A549 (cell line): ENCODE measurements at regions not wholly inside any gene's neighbourhood (a gene's known extent, or its start where the extent isn't known, plus 50 kb on each side); places are given as distances from the start of the nearest gene placed in this dataset.

Source experiments
- ATAC-seq, 2 experiments: fragments of 200-7000 bp in 1 of 2; fragments of >200 bp in 1 of 2; cut with Nextera tagmentation in 1 of 2; cut with Tn5 transposase in 1 of 2; 3 replicates each; pipeline versions ENCODE4 v1.8.0 to v1.9.1; 2018 to 2020; ENCODE audit warnings: mild to moderate bottlenecking in 1 of 2, moderate library complexity in 1 of 2
- CTCF ChIA-PET: fragments of 300-600 bp; sonication (Branson Sonifier 250); formaldehyde crosslinking; extraction: SDS; loops from one replicate; lab custom pipeline; 2021; ENCODE audit warnings: antibody characterized with exemption, inconsistent platforms; lab: Yijun Ruan, JAX
- POLR2A ChIA-PET: fragments of 350-600 bp; formaldehyde crosslinking; extraction: SDS; loops from one replicate; lab custom pipeline; 2021; ENCODE audit warnings: antibody characterized with exemption, inconsistent platforms; lab: Yijun Ruan, JAX
- DNase-seq, 2 experiments: peaks; one replicate each; pipeline versions ENCODE4 v3.0.0 to v3.0.0-alpha.2; 2011 to 2016; ENCODE audit warnings: low read depth in 1 of 2, low spot score in 1 of 2
- FAIRE-seq: peaks from 2 replicates; lab custom pipeline; 2011; peaks lifted over from hg19 to GRCh38; lab: Jason Lieb, UNC
- H3K27ac ChIP-seq, 2 experiments: fragments of >200 bp; sonication (Bioruptor Twin); formaldehyde crosslinking; 3 replicates each; pipeline ENCODE4 v1.5.1; 2016 to 2017
- H3K4me1 ChIP-seq: fragments of >200 bp; sonication (Bioruptor Twin); formaldehyde crosslinking; 3 replicates; pipeline ENCODE4 v1.6.1; 2016
- H3K4me2 ChIP-seq: fragments of >200 bp; sonication (Bioruptor Twin); formaldehyde crosslinking; 3 replicates; pipeline ENCODE4 v1.6.1; 2016
- H3K4me3 ChIP-seq: fragments of >200 bp; sonication (Bioruptor Twin); formaldehyde crosslinking; 3 replicates; pipeline ENCODE4 v1.5.1; 2016
- H3K9me3 ChIP-seq: fragments of >200 bp; sonication (Bioruptor Twin); formaldehyde crosslinking; 3 replicates; pipeline ENCODE4 v1.6.1; 2016
- CBX2 ChIP-seq: fragments of 200-600 bp; sonication (generic); IDR thresholded peaks from 2 replicates; pipeline ENCODE4 v1.6.1; 2016; ENCODE audit warnings: low read depth, mild to moderate bottlenecking, borderline replicate concordance
- EHMT2 ChIP-seq: fragments of 200-600 bp; sonication (generic); IDR thresholded peaks from 2 replicates; pipeline ENCODE4 v1.6.1; 2016; ENCODE audit warnings: antibody characterized with exemption, low read depth, mild to moderate bottlenecking, moderate library complexity
- FOSB ChIP-seq: fragments of 250-450 bp; sonication (Bioruptor Pico); IDR thresholded peaks from 2 replicates; pipeline ENCODE4 v1.5.0; 2020; ENCODE audit warnings: mild to moderate bottlenecking, moderate library complexity
- FOSL2 ChIP-seq, 2 experiments: fragments of 450-650 bp in 1 of 2; fragments of >200 bp in 1 of 2; sonication (Bioruptor Twin) in 1 of 2; formaldehyde crosslinking; IDR thresholded peaks; 2 replicates each; pipeline versions ENCODE4 v1.5.0 to v1.6.1; 2016 to 2020; ENCODE audit warnings: mild to moderate bottlenecking in 1 of 2, moderate library complexity in 1 of 2
- GATA3 ChIP-seq: IDR thresholded peaks from 2 replicates; pipeline ENCODE4 v1.6.1; 2012; ENCODE audit warnings: borderline replicate concordance
- HDAC2 ChIP-seq: fragments of 200-600 bp; sonication (generic); IDR thresholded peaks from 2 replicates; pipeline ENCODE4 v1.6.1; 2016
- HOXB5 ChIP-seq: fragments of 250-450 bp; sonication (Bioruptor Pico); IDR thresholded peaks from 2 replicates; pipeline ENCODE4 v1.5.0; 2020; ENCODE audit warnings: mild to moderate bottlenecking, moderate library complexity
- MYC ChIP-seq: IDR thresholded peaks from 2 replicates; pipeline ENCODE4 v1.6.1; 2012; ENCODE audit warnings: mild to moderate bottlenecking, inconsistent platforms, low read length, improper control_type of control experiment, borderline replicate concordance
- NPAS2 ChIP-seq: fragments of 250-450 bp; sonication (Bioruptor Pico); IDR thresholded peaks from 2 replicates; pipeline ENCODE4 v1.8.0; 2022; ENCODE audit warnings: mild to moderate bottlenecking, moderate library complexity, borderline replicate concordance
- POLR2AphosphoS2 ChIP-seq: conservative IDR thresholded peaks from 2 replicates; pipeline ENCODE4 v1.6.1; 2012; ENCODE audit warnings: low read length, improper control_type of control experiment, inconsistent platforms
- RAD21 ChIP-seq, 2 experiments: fragments of >200 bp in 1 of 2; sonication (Bioruptor Twin) in 1 of 2; formaldehyde crosslinking in 1 of 2; IDR thresholded peaks in 1 of 2; conservative IDR thresholded peaks in 1 of 2; 2 replicates in 1 of 2; 3 replicates in 1 of 2; pipeline ENCODE4 v1.6.1; 2012 to 2018; ENCODE audit warnings: inconsistent platforms in 1 of 2
- RARB ChIP-seq: fragments of 250-450 bp; sonication (Bioruptor Pico); IDR thresholded peaks from 2 replicates; pipeline ENCODE4 v1.8.0; 2021; ENCODE audit warnings: mild to moderate bottlenecking, moderate library complexity
- RFX5 ChIP-seq: fragments of 450-650 bp; IDR thresholded peaks from 2 replicates; pipeline ENCODE4 v1.7.1; 2014; ENCODE audit warnings: antibody characterized with exemption, mild to moderate bottlenecking, moderate library complexity
- SMC3 ChIP-seq: fragments of >200 bp; sonication (Bioruptor Twin); formaldehyde crosslinking; IDR thresholded peaks from 3 replicates; pipeline ENCODE4 v1.6.1; 2018; ENCODE audit warnings: inconsistent platforms
- TFCP2L1 ChIP-seq: fragments of 250-450 bp; sonication (Bioruptor Pico); IDR thresholded peaks from 2 replicates; pipeline ENCODE4 v1.5.0; 2021; ENCODE audit warnings: mild to moderate bottlenecking
- ZSCAN20 ChIP-seq: fragments of 250-450 bp; sonication (Bioruptor Pico); IDR thresholded peaks from 2 replicates; pipeline ENCODE4 v1.8.0; 2022; ENCODE audit warnings: mild to moderate bottlenecking, moderate library complexity
- WGBS: methylation state at CpG from one replicate; pipeline ENCODE4 v1.1.6; 2017; ENCODE audit errors: missing lambda C conversion rate; 5-methylcytosine and 5-hydroxymethylcytosine counted together
- TF ChIP-seq, protein P1 (sequence below): fragments of 250-450 bp; sonication (Bioruptor Pico); IDR thresholded peaks from 2 replicates; pipeline ENCODE4 v1.5.0; 2020; ENCODE audit warnings: low read depth, mild to moderate bottlenecking, moderate library complexity
- TF ChIP-seq, protein P2 (sequence below): fragments of >200 bp; sonication (Bioruptor Twin); formaldehyde crosslinking; IDR thresholded peaks from 3 replicates; pipeline ENCODE4 v1.5.1; 2016
- TF ChIP-seq, protein P3 (sequence below): fragments of 450-650 bp; IDR thresholded peaks from 2 replicates; pipeline ENCODE4 v1.6.1; 2014; ENCODE audit warnings: antibody characterized with exemption
- TF ChIP-seq, protein P4 (sequence below): IDR thresholded peaks from 2 replicates; pipeline ENCODE4 v1.6.1; 2012

DNA sequence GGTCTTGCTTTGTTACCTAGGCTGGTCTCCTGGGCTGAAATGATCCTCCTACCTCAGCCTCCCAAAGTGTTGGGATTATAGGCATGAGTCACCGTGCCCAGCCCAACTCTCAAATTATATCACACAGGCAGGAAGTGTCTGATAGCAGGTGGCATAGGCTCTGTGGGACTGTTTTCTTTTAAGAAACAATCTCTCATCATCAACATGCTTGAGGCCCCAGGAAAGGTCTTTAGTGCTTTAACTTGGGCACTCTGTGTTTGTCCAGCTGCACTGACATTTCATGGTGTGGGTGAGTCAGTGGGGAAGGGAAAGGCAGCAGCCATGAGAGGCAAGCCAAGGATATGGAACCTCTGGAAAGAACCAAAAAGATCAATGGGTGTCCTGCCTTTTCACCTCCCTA lies 88.1 kb upstream of the TSPAN5 start (continued):
- no peak for TF ChIP-seq FOSB (CRISPR knock-in tag)
- TF ChIP-seq, protein P1, sequence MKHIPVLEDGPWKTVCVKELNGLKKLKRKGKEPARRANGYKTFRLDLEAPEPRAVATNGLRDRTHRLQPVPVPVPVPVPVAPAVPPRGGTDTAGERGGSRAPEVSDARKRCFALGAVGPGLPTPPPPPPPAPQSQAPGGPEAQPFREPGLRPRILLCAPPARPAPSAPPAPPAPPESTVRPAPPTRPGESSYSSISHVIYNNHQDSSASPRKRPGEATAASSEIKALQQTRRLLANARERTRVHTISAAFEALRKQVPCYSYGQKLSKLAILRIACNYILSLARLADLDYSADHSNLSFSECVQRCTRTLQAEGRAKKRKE (CRISPR knock-in tag) = no peak
- TF ChIP-seq, all 56 proteins: peak for 0

DNA sequence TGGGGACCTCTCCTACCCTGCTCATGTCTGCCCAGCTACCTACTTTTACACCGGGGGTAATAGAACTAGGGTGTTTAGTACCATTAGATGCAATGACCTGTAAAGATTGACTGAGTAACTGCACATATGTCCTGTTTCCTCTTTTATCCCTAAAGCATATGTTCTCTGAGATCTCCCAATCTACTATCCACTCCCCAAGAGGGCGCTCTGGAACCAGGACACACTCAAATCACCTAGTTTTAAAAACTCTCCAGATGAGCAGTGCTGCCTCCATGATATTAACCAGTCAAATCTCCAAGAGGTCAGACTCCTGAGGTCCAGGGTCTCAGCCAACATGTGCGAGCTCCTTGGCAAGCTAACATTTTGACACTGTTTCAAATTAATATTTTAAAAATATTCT lies 87.0 kb upstream of the TSPAN5 start:
- POLR2A ChIA-PET = no interaction called here
- ATAC-seq (peak in 1 of 2 experiments; percentile 66; a peak in 3 of 6 replicates), FAIRE-seq (no peak), DNase-seq (peak in 1 of 2 experiments; percentile 30)
- Histone ChIP-seq H3K27ac (no peak overlapping the region), H3K4me3 (no peak overlapping the region), H3K4me2 (no peak overlapping the region), H3K4me1 (no peaks in the 10 kb centered on the region), H3K9me3 (no peaks in the 10 kb centered on the region)
- WGBS = 39% methylated on average over 3 of the region's 3 CpGs
- no peak for TF ChIP-seq FOSL2 (IDR thresholded peaks at IDR 0.05)
- TF ChIP-seq FOSL2 (CRISPR knock-in tag; IDR thresholded peaks at IDR 0.05) = no peak
- no peak for TF ChIP-seq ZSCAN20 (CRISPR knock-in tag)
- peak; percentile 49 to 62 for TF ChIP-seq RAD21 (conservative IDR thresholded peaks at IDR 0.05 in 1 of 2, IDR thresholded peaks at IDR 0.05 in 1 of 2)
- TF ChIP-seq, protein P2, sequence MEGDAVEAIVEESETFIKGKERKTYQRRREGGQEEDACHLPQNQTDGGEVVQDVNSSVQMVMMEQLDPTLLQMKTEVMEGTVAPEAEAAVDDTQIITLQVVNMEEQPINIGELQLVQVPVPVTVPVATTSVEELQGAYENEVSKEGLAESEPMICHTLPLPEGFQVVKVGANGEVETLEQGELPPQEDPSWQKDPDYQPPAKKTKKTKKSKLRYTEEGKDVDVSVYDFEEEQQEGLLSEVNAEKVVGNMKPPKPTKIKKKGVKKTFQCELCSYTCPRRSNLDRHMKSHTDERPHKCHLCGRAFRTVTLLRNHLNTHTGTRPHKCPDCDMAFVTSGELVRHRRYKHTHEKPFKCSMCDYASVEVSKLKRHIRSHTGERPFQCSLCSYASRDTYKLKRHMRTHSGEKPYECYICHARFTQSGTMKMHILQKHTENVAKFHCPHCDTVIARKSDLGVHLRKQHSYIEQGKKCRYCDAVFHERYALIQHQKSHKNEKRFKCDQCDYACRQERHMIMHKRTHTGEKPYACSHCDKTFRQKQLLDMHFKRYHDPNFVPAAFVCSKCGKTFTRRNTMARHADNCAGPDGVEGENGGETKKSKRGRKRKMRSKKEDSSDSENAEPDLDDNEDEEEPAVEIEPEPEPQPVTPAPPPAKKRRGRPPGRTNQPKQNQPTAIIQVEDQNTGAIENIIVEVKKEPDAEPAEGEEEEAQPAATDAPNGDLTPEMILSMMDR = peak; percentile 35
- no peak for TF ChIP-seq RFX5
- TF ChIP-seq SMC3 = peak; percentile 35; the same call in 1 of the 3 replicates
- CTCF ChIA-PET = interaction anchor here (1.0 to 1.3 kb wide), 3 partner anchors 10 to 202 kb away, joined by 3 to 4 read pairs (median 3); no protein-coding TSS in a partner anchor

DNA sequence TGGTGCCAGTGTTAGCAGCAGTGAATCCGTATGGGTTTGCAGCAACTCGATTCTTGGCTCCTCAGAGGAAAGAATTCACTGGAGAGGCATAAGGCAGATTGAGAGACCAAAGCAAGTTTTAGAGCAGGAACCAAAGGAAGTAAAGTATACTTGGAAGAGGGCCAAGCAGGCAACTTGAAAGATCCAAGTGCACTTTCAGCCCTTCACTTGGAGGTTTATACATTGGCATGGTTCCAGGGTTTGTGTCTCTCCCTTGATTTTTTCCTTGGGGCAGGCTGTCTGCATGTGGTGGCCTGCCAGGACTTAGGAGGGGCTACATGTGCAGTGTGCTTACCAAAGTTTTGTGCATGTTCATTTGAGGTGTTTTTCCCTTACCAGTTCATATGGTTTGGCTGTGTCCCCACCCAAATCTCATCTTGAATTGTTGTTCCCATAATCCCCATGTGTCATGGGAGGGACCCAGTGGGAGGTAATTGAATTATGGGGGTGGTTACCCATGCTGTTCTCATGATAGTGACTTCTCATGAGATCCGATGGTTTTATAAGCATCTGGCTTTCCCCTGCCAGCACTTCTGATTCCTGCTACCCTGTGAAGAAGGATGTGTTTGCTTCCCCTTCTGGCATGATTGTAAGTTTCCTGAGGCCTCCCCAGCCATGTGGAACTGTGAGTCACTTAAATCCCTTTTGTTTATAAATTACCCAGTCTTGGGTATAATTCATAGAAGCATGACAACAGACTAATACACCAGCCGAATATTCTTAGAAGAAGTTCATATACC lies 86.2 kb upstream of the TSPAN5 start:
- TF ChIP-seq HOXB5 (CRISPR knock-in tag) (no peak), GATA3 (no peak), RARB (CRISPR knock-in tag) (no peak), MYC (no peak), NPAS2 (CRISPR knock-in tag) (no peak), CBX2 (no peak), TFCP2L1 (CRISPR knock-in tag) (no peak), POLR2AphosphoS2 (no peak), RAD21 (conservative IDR thresholded peaks at IDR 0.05 in 1 of 2, IDR thresholded peaks at IDR 0.05 in 1 of 2) (no peak), RFX5 (no peak), HDAC2 (no peak), EHMT2 (no peak), SMC3 (no peak)
- TF ChIP-seq, protein P3, sequence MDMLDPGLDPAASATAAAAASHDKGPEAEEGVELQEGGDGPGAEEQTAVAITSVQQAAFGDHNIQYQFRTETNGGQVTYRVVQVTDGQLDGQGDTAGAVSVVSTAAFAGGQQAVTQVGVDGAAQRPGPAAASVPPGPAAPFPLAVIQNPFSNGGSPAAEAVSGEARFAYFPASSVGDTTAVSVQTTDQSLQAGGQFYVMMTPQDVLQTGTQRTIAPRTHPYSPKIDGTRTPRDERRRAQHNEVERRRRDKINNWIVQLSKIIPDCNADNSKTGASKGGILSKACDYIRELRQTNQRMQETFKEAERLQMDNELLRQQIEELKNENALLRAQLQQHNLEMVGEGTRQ = no peak
- TF ChIP-seq, protein P4, sequence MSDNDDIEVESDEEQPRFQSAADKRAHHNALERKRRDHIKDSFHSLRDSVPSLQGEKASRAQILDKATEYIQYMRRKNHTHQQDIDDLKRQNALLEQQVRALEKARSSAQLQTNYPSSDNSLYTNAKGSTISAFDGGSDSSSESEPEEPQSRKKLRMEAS = no peak
- 79% methylated on average over 4 of the region's 4 CpGs for WGBS
- ChIA-PET POLR2A (no interaction called here), CTCF (interaction anchor here (1.0 to 1.3 kb wide), 3 partner anchors 11 to 203 kb away, joined by 3 to 4 read pairs (median 3); no protein-coding TSS in a partner anchor)
- Histone ChIP-seq H3K4me3 (no peak overlapping the region), H3K4me1 (no peaks in the 10 kb centered on the region), H3K27ac (no peak overlapping the region), H3K9me3 (no peaks in the 10 kb centered on the region), H3K4me2 (no peak overlapping the region)
- DNase-seq (no peak), ATAC-seq (no peak), FAIRE-seq (no peak)
